ENCODE measurements at regions not wholly inside any gene's neighbourhood (a gene's known extent, or its start where the extent isn't known, plus 50 kb on each side); places are given as distances from the start of the nearest gene placed in this dataset.

DNA sequence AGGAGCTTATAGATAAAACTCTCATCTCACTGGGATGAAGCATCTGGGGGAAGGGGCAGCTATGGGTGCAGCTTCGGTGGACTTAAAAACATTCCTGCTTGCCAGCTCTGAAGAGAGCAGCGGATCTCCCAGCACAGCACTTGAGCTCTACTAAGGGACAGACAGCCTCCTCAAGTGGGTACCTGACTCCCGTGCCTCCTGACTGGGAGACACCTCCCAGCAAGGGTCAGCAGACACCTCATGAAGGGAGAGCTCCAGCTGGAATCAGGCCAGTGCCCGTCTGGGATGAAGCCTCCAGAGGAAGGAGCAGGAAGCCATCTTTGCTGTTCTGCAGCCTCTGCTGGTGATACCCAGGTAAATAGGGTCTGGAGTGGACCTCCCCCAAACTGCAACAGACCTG lies 345.2 kb upstream of the SYT1 start:
- TF ChIP-seq EZH2phosphoT487 (IDR thresholded peaks at IDR 0.05; ENCODE audit: low read length) (no peak), EZH2 (optimal IDR thresholded peaks at IDR 0.05; ENCODE audit: low read depth, low read length) (no peak)
- TF ChIP-seq, protein P1, sequence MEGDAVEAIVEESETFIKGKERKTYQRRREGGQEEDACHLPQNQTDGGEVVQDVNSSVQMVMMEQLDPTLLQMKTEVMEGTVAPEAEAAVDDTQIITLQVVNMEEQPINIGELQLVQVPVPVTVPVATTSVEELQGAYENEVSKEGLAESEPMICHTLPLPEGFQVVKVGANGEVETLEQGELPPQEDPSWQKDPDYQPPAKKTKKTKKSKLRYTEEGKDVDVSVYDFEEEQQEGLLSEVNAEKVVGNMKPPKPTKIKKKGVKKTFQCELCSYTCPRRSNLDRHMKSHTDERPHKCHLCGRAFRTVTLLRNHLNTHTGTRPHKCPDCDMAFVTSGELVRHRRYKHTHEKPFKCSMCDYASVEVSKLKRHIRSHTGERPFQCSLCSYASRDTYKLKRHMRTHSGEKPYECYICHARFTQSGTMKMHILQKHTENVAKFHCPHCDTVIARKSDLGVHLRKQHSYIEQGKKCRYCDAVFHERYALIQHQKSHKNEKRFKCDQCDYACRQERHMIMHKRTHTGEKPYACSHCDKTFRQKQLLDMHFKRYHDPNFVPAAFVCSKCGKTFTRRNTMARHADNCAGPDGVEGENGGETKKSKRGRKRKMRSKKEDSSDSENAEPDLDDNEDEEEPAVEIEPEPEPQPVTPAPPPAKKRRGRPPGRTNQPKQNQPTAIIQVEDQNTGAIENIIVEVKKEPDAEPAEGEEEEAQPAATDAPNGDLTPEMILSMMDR (IDR thresholded peaks at IDR 0.05; ENCODE audit: low read length), result no peak
